HG02973 (cell line): ENCODE measurements at regions not wholly inside any gene's neighbourhood (a gene's known extent, or its start where the extent isn't known, plus 50 kb on each side); places are given as distances from the start of the nearest gene placed in this dataset.
"Not testable (repeated sequence)": the region's sequence is repeated elsewhere in the genome, so short reads cannot be mapped to it uniquely, and the experiment has no call there.

Source experiments
- ATAC-seq: cut with Tn5 transposase; IDR thresholded peaks from one replicate; pipeline ENCODE4 v1.9.1; 2021; ENCODE audit warnings: moderate library complexity; ENCODE audit not compliant: unreplicated experiment

- no peak for ATAC-seq
These were observed 238.1 kb downstream of the OLFM4 start for GRCh38 chr13:53266757-53267156.

- ATAC-seq = no peak
These were observed 241.0 kb downstream of the OLFM4 start for GRCh38 chr13:53269634-53270033.

- ATAC-seq = no peak
These were observed 244.3 kb downstream of the OLFM4 start for GRCh38 chr13:53272873-53273272.

GRCh38 chr13:53276265-53276664, 247.7 kb downstream of the OLFM4 start:
- no peak for ATAC-seq

GRCh38 chr13:53281677-53282076, 253.1 kb downstream of the OLFM4 start:
- ATAC-seq = no peak

GRCh38 chr13:53285896-53286430, 257.4 kb downstream of the OLFM4 start:
- ATAC-seq = no peak

- ATAC-seq = no peak
These were observed 269.8 kb downstream of the OLFM4 start for GRCh38 chr13:53298396-53298795.

GRCh38 chr13:53301449-53301848, 272.8 kb downstream of the OLFM4 start:
- ATAC-seq = no peak

GRCh38 chr13:53305419-53305818, 276.8 kb downstream of the OLFM4 start:
- not testable (repeated sequence) for ATAC-seq

GRCh38 chr13:53310786-53311185, 282.2 kb downstream of the OLFM4 start:
- no peak for ATAC-seq

- no peak for ATAC-seq
These were observed 282.9 kb downstream of the OLFM4 start for GRCh38 chr13:53311561-53311960.

GRCh38 chr13:53321296-53321801, 292.7 kb downstream of the OLFM4 start:
- no peak for ATAC-seq

- no peak for ATAC-seq
These were observed 296.0 kb downstream of the OLFM4 start for GRCh38 chr13:53324656-53325055.

GRCh38 chr13:53326716-53327115, 298.1 kb downstream of the OLFM4 start:
- no peak for ATAC-seq

- no peak for ATAC-seq
These were observed 299.2 kb downstream of the OLFM4 start for GRCh38 chr13:53327680-53328315.

GRCh38 chr13:53336441-53337160, 308.0 kb downstream of the OLFM4 start:
- no peak for ATAC-seq

- no peak for ATAC-seq
These were observed 310.1 kb downstream of the OLFM4 start for GRCh38 chr13:53338760-53339159.

- ATAC-seq = no peak
These were observed 312.0 kb downstream of the OLFM4 start for GRCh38 chr13:53340505-53341143.

- ATAC-seq = no peak
These were observed 312.5 kb downstream of the OLFM4 start for GRCh38 chr13:53341144-53341510.

GRCh38 chr13:53342623-53343360, 314.2 kb downstream of the OLFM4 start:
- no peak for ATAC-seq

- no peak for ATAC-seq
These were observed 314.7 kb downstream of the OLFM4 start for GRCh38 chr13:53343361-53343744.
